Transverse colon (tissue), 4 donors: ENCODE measurements at regions not wholly inside any gene's neighbourhood (a gene's known extent, or its start where the extent isn't known, plus 50 kb on each side); places are given as distances from the start of the nearest gene placed in this dataset.
"Not testable (repeated sequence)": the region's sequence is repeated elsewhere in the genome, so short reads cannot be mapped to it uniquely, and the experiment has no call there.

Experiments
- DNase-seq: peaks from one replicate; pipeline ENCODE4 v3.0.0-alpha.2; 2019
- H3K27ac ChIP-seq, 4 donors: fragments of 200-600 bp; sonication (generic); 2 replicates each; pipeline ENCODE4 v1.5.1; 2016 to 2018; ENCODE audit warnings: inconsistent platforms in 4 of 4
- H3K27me3 ChIP-seq: fragments of 200-600 bp; sonication (generic); 2 replicates; pipeline ENCODE4 v1.5.1; 2017; ENCODE audit warnings: inconsistent platforms
- H3K36me3 ChIP-seq, 4 donors: fragments of 200-600 bp; sonication (generic); 2 replicates each; pipeline ENCODE4 v1.5.1; 2017 to 2019; ENCODE audit warnings: inconsistent platforms in 4 of 4
- H3K4me1 ChIP-seq, 4 donors: fragments of 200-600 bp; sonication (generic); 2 replicates each; pipeline ENCODE4 v1.5.1; 2017 to 2020; ENCODE audit warnings: inconsistent platforms in 4 of 4
- H3K4me3 ChIP-seq, 4 donors: fragments of 200-600 bp; sonication (generic); 1 replicate in 1 of 4; 2 replicates in 3 of 4; pipeline versions ENCODE4 v1.5.1 to v1.6.1; 2017 to 2019; ENCODE audit warnings: inconsistent platforms in 4 of 4
- H3K9me3 ChIP-seq, 2 donors: fragments of 200-600 bp; sonication (generic); 2 replicates each; pipeline ENCODE4 v1.5.1; 2017 to 2019; ENCODE audit warnings: inconsistent platforms in 2 of 2
- CTCF ChIP-seq, 5 experiments: fragments of 200-600 bp in 3 of 5; fragments of 450-650 bp in 2 of 5; sonication (generic) in 3 of 5; IDR thresholded peaks; 1 replicate in 2 of 5; 2 replicates in 3 of 5; pipeline ENCODE4 v1.5.1; 2016 to 2017; ENCODE audit warnings: antibody characterized with exemption in 5 of 5, inconsistent platforms in 3 of 5, mild to moderate bottlenecking in 2 of 5, moderate library complexity in 1 of 5
- EP300 ChIP-seq: sonication (generic); formaldehyde crosslinking; IDR thresholded peaks from one replicate; pipeline ENCODE4 v1.6.1; 2017; ENCODE audit warnings: antibody characterized with exemption, low read depth
- POLR2A ChIP-seq: fragments of 450-650 bp; IDR thresholded peaks from one replicate; pipeline ENCODE4 v1.6.1; 2016; ENCODE audit warnings: antibody characterized with exemption, mild to moderate bottlenecking, moderate library complexity
- POLR2AphosphoS5 ChIP-seq, 3 donors: sonication (generic); formaldehyde crosslinking; IDR thresholded peaks; one replicate each; pipeline ENCODE4 v1.6.1; 2016; ENCODE audit warnings: antibody characterized with exemption in 3 of 3
- WGBS, 2 donors: methylation state at CpG; one replicate each; pipeline ENCODE4 v1.1.5; 2018; ENCODE audit warnings: low coverage in 1 of 2; 5-methylcytosine and 5-hydroxymethylcytosine counted together
- in situ Hi-C, 4 donors: fragments of 200-750 bp; cut with MboI; loops; one replicate each; pipeline versions ENCODE4 v1.15.0 to v1.15.1; 2017; ENCODE audit warnings: low sequenced_read_pairs in 3 of 4, low pct_ligation_motif_present in 1 of 4, low pct_unique_long_range_greater_than_20kb in 1 of 4
- intact Hi-C: fragments of 100-400 bp; cut with DNase I; formaldehyde crosslinking; loops from one replicate; pipeline ENCODE4 v1.15.1; 2023; ENCODE audit warnings: low total_unique reads

GRCh38 chr12:22121224-22121623 lies 75.2 kb downstream of the CMAS start:
- H3K36me3 ChIP-seq, result no peaks in the 10 kb centered on the region
- WGBS, 2 donors, result 25% methylated on average over 2 of the region's 4 CpGs; no CpG with 5 or more reads in 1 of the 2 donors
- peak; percentile 14 for DNase-seq
- no peaks in the 10 kb centered on the region for H3K9me3 ChIP-seq
- no peak overlapping the region for H3K4me3 ChIP-seq
- H3K4me1 ChIP-seq, result no peaks in the 10 kb centered on the region
- in situ Hi-C loops, result no loop called here
- H3K27ac ChIP-seq, result no peak overlapping the region
- TF ChIP-seq EP300 (no peak), CTCF (IDR thresholded peaks at IDR 0.05) (peak in 2 of 5 experiments; percentile 14 to 24)
- intact Hi-C loops, result no loop called here
- H3K27me3 ChIP-seq, result no peaks in the 10 kb centered on the region

- TF ChIP-seq POLR2A, result no peak
- no peak for TF ChIP-seq EP300
- TF ChIP-seq POLR2AphosphoS5 (IDR thresholded peaks at IDR 0.05), result no peak
- no peak for TF ChIP-seq CTCF (IDR thresholded peaks at IDR 0.05)
- H3K4me3 ChIP-seq, result no peak overlapping the region
- in situ Hi-C loops, result no loop called here
- H3K27ac ChIP-seq, result no peak overlapping the region
- intact Hi-C loops, result no loop called here
- no peaks in the 10 kb centered on the region for H3K27me3 ChIP-seq
- no peaks in the 10 kb centered on the region for H3K9me3 ChIP-seq
- 65 to 67% methylated on average over 1 to 2 of the region's 2 CpGs for WGBS, 2 donors
- H3K36me3 ChIP-seq, result no peaks in the 10 kb centered on the region
- H3K4me1 ChIP-seq, result no peaks in the 10 kb centered on the region
- no peak for DNase-seq
These were observed 76.3 kb downstream of the CMAS start for GRCh38 chr12:22122359-22122758.

GRCh38 chr12:22124987-22125386 lies 79.0 kb downstream of the CMAS start:
- in situ Hi-C loops, result no loop called here
- no peaks in the 10 kb centered on the region for H3K4me1 ChIP-seq
- H3K27me3 ChIP-seq, result no peaks in the 10 kb centered on the region
- no peaks in the 10 kb centered on the region for H3K9me3 ChIP-seq
- no peaks in the 10 kb centered on the region for H3K36me3 ChIP-seq
- no peak overlapping the region for H3K27ac ChIP-seq
- H3K4me3 ChIP-seq, result no peak overlapping the region
- intact Hi-C loops, result no loop called here
- 87 to 100% methylated on average over 1 to 2 of the region's 2 CpGs for WGBS, 2 donors
- TF ChIP-seq EP300, result no peak
- no peak for TF ChIP-seq POLR2A
- TF ChIP-seq POLR2AphosphoS5 (IDR thresholded peaks at IDR 0.05), result no peak
- TF ChIP-seq CTCF (IDR thresholded peaks at IDR 0.05), result no peak
- no peak for DNase-seq

GRCh38 chr12:22126101-22126500 lies 80.1 kb downstream of the CMAS start:
- H3K27ac ChIP-seq, H3K27me3 ChIP-seq, H3K9me3 ChIP-seq, DNase-seq, in situ Hi-C loops, H3K36me3 ChIP-seq, H3K4me1 ChIP-seq, H3K4me3 ChIP-seq, intact Hi-C loops: not testable (repeated sequence)
- WGBS, 2 donors, result 52 to 53% methylated on average over 2 of the region's 2 CpGs

GRCh38 chr12:22126758-22127157 lies 80.7 kb downstream of the CMAS start:
- Histone ChIP-seq H3K27ac (no peak overlapping the region), H3K4me1 (no peaks in the 10 kb centered on the region), H3K27me3 (no peaks in the 10 kb centered on the region), H3K9me3 (no peaks in the 10 kb centered on the region), H3K36me3 (no peaks in the 10 kb centered on the region), H3K4me3 (no peak overlapping the region)
- intact Hi-C loops (no loop called here), in situ Hi-C loops (no loop called here)
- TF ChIP-seq POLR2A (no peak), CTCF (IDR thresholded peaks at IDR 0.05) (no peak), EP300 (no peak), POLR2AphosphoS5 (IDR thresholded peaks at IDR 0.05) (no peak)
- no peak for DNase-seq
- 0% methylated on average over 1 of the region's 1 CpG; no CpG with 5 or more reads in 1 of the 2 donors for WGBS, 2 donors
